K562 (cell line): ENCODE measurements at regions not wholly inside any gene's neighbourhood (a gene's known extent, or its start where the extent isn't known, plus 50 kb on each side); places are given as distances from the start of the nearest gene placed in this dataset.

Source experiments
- CEBPB ChIP-seq: fragments of 450-650 bp; IDR thresholded peaks from 2 replicates; pipeline ENCODE4 v1.6.1; 2016; ENCODE audit warnings: missing genetic modification characterization, missing compliant biosample characterization
- EGR1 ChIP-seq: fragments of 450-650 bp; conservative IDR thresholded peaks from 2 replicates; pipeline ENCODE4 v1.6.1; 2017; ENCODE audit warnings: mild to moderate bottlenecking
- MAX ChIP-seq: sonication (generic); formaldehyde crosslinking; IDR thresholded peaks from 2 replicates; pipeline ENCODE4 v1.9.0; 2022; ENCODE audit warnings: mild to moderate bottlenecking, missing genetic modification reagents
- POLR3A ChIP-seq: IDR thresholded peaks from 2 replicates; pipeline ENCODE4 v1.6.1; 2011; ENCODE audit warnings: borderline replicate concordance, mild to moderate bottlenecking, moderate library complexity; ENCODE audit not compliant: insufficient read length, insufficient read depth; ENCODE audit errors: extremely low read depth
- ZHX1 ChIP-seq: fragments of 150-350 bp; conservative IDR thresholded peaks from 2 replicates; pipeline ENCODE4 v1.6.1; 2014; ENCODE audit warnings: low read length
- TF ChIP-seq, protein P1 (sequence below), 3 experiments: IDR thresholded peaks in 2 of 3; conservative IDR thresholded peaks in 1 of 3; 2 replicates each; pipeline ENCODE4 v1.5.1; 2011 to 2012; ENCODE audit warnings: low read length in 3 of 3, mild to moderate bottlenecking in 3 of 3, control low read depth in 2 of 3, improper control_type of control experiment in 1 of 3, inconsistent platforms in 1 of 3, low read depth in 1 of 3, mixed read lengths in 1 of 3, moderate library complexity in 1 of 3; ENCODE audit not compliant: insufficient read depth in 2 of 3
- TF ChIP-seq, protein P2 (sequence below): sonication (generic); formaldehyde crosslinking; IDR thresholded peaks from 2 replicates; pipeline ENCODE4 v1.5.0; 2020; ENCODE audit warnings: missing genetic modification reagents

DNA sequence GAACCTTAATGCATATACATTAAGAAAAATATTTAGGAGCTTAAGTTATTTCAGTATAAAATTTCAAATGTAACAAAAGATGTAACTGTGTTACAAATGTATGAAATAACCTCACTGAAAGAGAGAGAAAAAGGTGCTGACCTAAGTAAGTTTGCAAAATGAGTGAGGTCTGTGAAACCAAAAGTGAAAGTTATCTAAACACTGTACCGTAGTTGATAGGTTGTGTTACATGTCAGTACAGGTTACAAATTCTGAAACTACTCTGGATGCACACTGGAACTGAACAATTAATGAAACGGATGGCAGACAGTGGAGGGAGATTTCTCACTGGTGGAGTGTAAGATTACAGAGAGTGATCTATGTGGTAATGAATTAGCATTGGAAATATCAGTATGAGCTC is 420.7 kb downstream of the ZNF385D start:
- TF ChIP-seq, protein P1, sequence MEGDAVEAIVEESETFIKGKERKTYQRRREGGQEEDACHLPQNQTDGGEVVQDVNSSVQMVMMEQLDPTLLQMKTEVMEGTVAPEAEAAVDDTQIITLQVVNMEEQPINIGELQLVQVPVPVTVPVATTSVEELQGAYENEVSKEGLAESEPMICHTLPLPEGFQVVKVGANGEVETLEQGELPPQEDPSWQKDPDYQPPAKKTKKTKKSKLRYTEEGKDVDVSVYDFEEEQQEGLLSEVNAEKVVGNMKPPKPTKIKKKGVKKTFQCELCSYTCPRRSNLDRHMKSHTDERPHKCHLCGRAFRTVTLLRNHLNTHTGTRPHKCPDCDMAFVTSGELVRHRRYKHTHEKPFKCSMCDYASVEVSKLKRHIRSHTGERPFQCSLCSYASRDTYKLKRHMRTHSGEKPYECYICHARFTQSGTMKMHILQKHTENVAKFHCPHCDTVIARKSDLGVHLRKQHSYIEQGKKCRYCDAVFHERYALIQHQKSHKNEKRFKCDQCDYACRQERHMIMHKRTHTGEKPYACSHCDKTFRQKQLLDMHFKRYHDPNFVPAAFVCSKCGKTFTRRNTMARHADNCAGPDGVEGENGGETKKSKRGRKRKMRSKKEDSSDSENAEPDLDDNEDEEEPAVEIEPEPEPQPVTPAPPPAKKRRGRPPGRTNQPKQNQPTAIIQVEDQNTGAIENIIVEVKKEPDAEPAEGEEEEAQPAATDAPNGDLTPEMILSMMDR (IDR thresholded peaks at IDR 0.05 in 2 of 3, conservative IDR thresholded peaks at IDR 0.05 in 1 of 3; ENCODE audit: insufficient read depth in 2 of 3, low read depth in 1 of 3, low read length in 3 of 3), result no peak
- no peak for TF ChIP-seq EGR1
- TF ChIP-seq ZHX1, result no peak
- TF ChIP-seq, protein P2, sequence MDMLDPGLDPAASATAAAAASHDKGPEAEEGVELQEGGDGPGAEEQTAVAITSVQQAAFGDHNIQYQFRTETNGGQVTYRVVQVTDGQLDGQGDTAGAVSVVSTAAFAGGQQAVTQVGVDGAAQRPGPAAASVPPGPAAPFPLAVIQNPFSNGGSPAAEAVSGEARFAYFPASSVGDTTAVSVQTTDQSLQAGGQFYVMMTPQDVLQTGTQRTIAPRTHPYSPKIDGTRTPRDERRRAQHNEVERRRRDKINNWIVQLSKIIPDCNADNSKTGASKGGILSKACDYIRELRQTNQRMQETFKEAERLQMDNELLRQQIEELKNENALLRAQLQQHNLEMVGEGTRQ (CRISPR knock-in tag), result no peak
- TF ChIP-seq CEBPB, result no peak
- no peak for TF ChIP-seq MAX (CRISPR knock-in tag)
- no peak for TF ChIP-seq POLR3A
